SU-DHL-6 (cell line): ENCODE measurements at regions not wholly inside any gene's neighbourhood (a gene's known extent, or its start where the extent isn't known, plus 50 kb on each side); places are given as distances from the start of the nearest gene placed in this dataset.

ENCODE experiments used
- H2AFZ ChIP-seq: fragments of 200-600 bp; sonication (generic); 2 replicates; pipeline ENCODE4 v1.6.1; 2014; ENCODE audit warnings: low read depth, mild to moderate bottlenecking, moderate library complexity, mixed read lengths, antibody characterized with exemption, low read length; ENCODE audit not compliant: severe bottlenecking
- H3F3A ChIP-seq: fragments of 200-600 bp; shearing (Covaris generic); 2 replicates; pipeline ENCODE4 v1.6.0; 2016; ENCODE audit warnings: antibody characterized with exemption, mild to moderate bottlenecking; ENCODE audit not compliant: insufficient read depth
- H3K27ac ChIP-seq: fragments of 200-600 bp; sonication (generic); 2 replicates; pipeline ENCODE4 v1.5.1; 2016; ENCODE audit warnings: low read depth, mild to moderate bottlenecking, low read length, moderate library complexity, mixed read lengths
- H3K27me3 ChIP-seq: fragments of 200-600 bp; sonication (generic), shearing (Covaris generic); 2 replicates; pipeline ENCODE4 v1.6.0; 2014; ENCODE audit warnings: mild to moderate bottlenecking, low read length
- H3K36me3 ChIP-seq: fragments of 200-600 bp; sonication (generic); 2 replicates; pipeline ENCODE4 v1.6.1; 2014; ENCODE audit warnings: mild to moderate bottlenecking, low read length, mixed read lengths
- H3K4me2 ChIP-seq: fragments of 300-600, 200-600 bp; shearing (Covaris generic), sonication (generic); 2 replicates; pipeline ENCODE4 v1.6.0; 2014; ENCODE audit warnings: low read length, low read depth, mild to moderate bottlenecking; ENCODE audit not compliant: poor library complexity, severe bottlenecking
- H3K4me3 ChIP-seq: fragments of 200-600 bp; sonication (generic); 2 replicates; pipeline ENCODE4 v1.5.1; 2014; ENCODE audit warnings: antibody characterized with exemption, low read length, mild to moderate bottlenecking, mixed read lengths; ENCODE audit not compliant: insufficient read depth, poor library complexity, severe bottlenecking
- H3K79me2 ChIP-seq: fragments of 200-600 bp; sonication (generic); 2 replicates; pipeline ENCODE4 v1.6.1; 2014; ENCODE audit warnings: mild to moderate bottlenecking, low read length, moderate library complexity; ENCODE audit not compliant: insufficient read depth
- H3K9ac ChIP-seq: fragments of 200-600 bp; sonication (generic); 2 replicates; pipeline ENCODE4 v1.7.0; 2014; ENCODE audit warnings: mild to moderate bottlenecking, low read length
- H3K9me2 ChIP-seq: fragments of 200-600 bp; sonication (generic); replicated peaks from 2 replicates; pipeline ENCODE4 v1.6.1; 2014; ENCODE audit warnings: low read length; ENCODE audit not compliant: insufficient read depth
- H3K9me3 ChIP-seq: fragments of 200-600 bp; sonication (generic); 2 replicates; pipeline ENCODE4 v1.6.1; 2014; ENCODE audit warnings: low read length, mixed read lengths; ENCODE audit not compliant: insufficient read depth
- H4K20me1 ChIP-seq: fragments of 200-600 bp; sonication (generic); 2 replicates; pipeline ENCODE4 v1.6.1; 2014; ENCODE audit warnings: low read depth, mild to moderate bottlenecking, antibody characterized with exemption, low read length, moderate library complexity, mixed read lengths
- CTCF ChIP-seq: fragments of 200-600 bp; sonication (generic); IDR thresholded peaks from one replicate; pipeline ENCODE4 v1.5.1; 2017; ENCODE audit warnings: antibody characterized with exemption, mild to moderate bottlenecking, low read length, moderate library complexity; ENCODE audit not compliant: insufficient read depth, poor library complexity, severe bottlenecking
- EZH2phosphoT487 ChIP-seq: fragments of 200-600 bp; sonication (generic), shearing (Covaris generic); conservative IDR thresholded peaks from 2 replicates; pipeline ENCODE4 v1.6.1; 2018; ENCODE audit warnings: mild to moderate bottlenecking, antibody characterized with exemption, low read length, moderate library complexity, mixed read lengths

GRCh38 chr5:97544678-97545077 is 361.6 kb upstream of the RIOK2 start:
- Histone ChIP-seq H3K79me2 (no peaks in the 10 kb centered on the region), H4K20me1 (no peaks in the 10 kb centered on the region), H3K27ac (no peak overlapping the region), H3K36me3 (no peaks in the 10 kb centered on the region), H3K27me3 (no peaks in the 10 kb centered on the region), H3K4me3 (no peak overlapping the region), H3F3A (no peaks in the 10 kb centered on the region), H3K9ac (no peak overlapping the region), H3K4me2 (no peak overlapping the region), H3K9me3 (no peaks in the 10 kb centered on the region), H3K9me2 (no peaks in the 10 kb centered on the region), H2AFZ (no peak overlapping the region)
- TF ChIP-seq EZH2phosphoT487 (no peak), CTCF (no peak)

GRCh38 chr5:97545446-97545845 is 362.4 kb upstream of the RIOK2 start:
- Histone ChIP-seq H3K27me3 (no peaks in the 10 kb centered on the region), H2AFZ (no peak overlapping the region)
- TF ChIP-seq CTCF: no peak
- TF ChIP-seq EZH2phosphoT487: no peak

GRCh38 chr5:97545886-97546535 is 363.0 kb upstream of the RIOK2 start:
- TF ChIP-seq EZH2phosphoT487 (no peak), CTCF (no peak)
- no peak overlapping the region for H3K4me3 ChIP-seq
- H3K27ac ChIP-seq: no peak overlapping the region
- H2AFZ ChIP-seq: no peak overlapping the region
- H4K20me1 ChIP-seq: no peaks in the 10 kb centered on the region
- H3K27me3 ChIP-seq: no peaks in the 10 kb centered on the region
- H3K36me3 ChIP-seq: no peaks in the 10 kb centered on the region
- no peaks in the 10 kb centered on the region for H3K79me2 ChIP-seq
- no peaks in the 10 kb centered on the region for H3F3A ChIP-seq
- no peak overlapping the region for H3K9ac ChIP-seq
- no peaks in the 10 kb centered on the region for H3K9me2 ChIP-seq
- no peak overlapping the region for H3K4me2 ChIP-seq
- H3K9me3 ChIP-seq: no peaks in the 10 kb centered on the region

More at GRCh38 chr5:97545446-97545845, 362.4 kb upstream of the RIOK2 start:
- Histone ChIP-seq H3K27ac (no peak overlapping the region), H3K9ac (no peak overlapping the region), H3K36me3 (no peaks in the 10 kb centered on the region), H3K4me2 (no peak overlapping the region), H3K4me3 (no peak overlapping the region), H4K20me1 (no peaks in the 10 kb centered on the region), H3F3A (no peaks in the 10 kb centered on the region), H3K79me2 (no peaks in the 10 kb centered on the region), H3K9me2 (no peaks in the 10 kb centered on the region), H3K9me3 (no peaks in the 10 kb centered on the region)
